GM23338 (cell line): ENCODE measurements at regions not wholly inside any gene's neighbourhood (a gene's known extent, or its start where the extent isn't known, plus 50 kb on each side); places are given as distances from the start of the nearest gene placed in this dataset. TPM values are rescaled to one million over a fixed set of nuclear protein-coding genes. Genes with fewer than 3 reads are reported as not detected.

Experiments
- small RNA-seq: library from RNA; depleted of rRNA; stranded (forward); fragments of <200 nt; gene quantifications from one replicate; pipeline ENCODE3, GENCODE V24; 2014; ENCODE audit warnings: low replicate concordance

Small RNA genes lying in the stretch of these regions (small RNA-seq; reads per million reads assigned to genes)
- gene RNU4ATAC10P (not detected), gene RNU4ATAC5P (not detected), gene RNU6-592P (not detected)
